HUES64 (cell line): ENCODE measurements at regions not wholly inside any gene's neighbourhood (a gene's known extent, or its start where the extent isn't known, plus 50 kb on each side); places are given as distances from the start of the nearest gene placed in this dataset.

Experiments
- H3K27ac ChIP-seq: 2 replicates; pipeline ENCODE4 v1.7.0; 2013; ENCODE audit warnings: low read depth, low read length, inconsistent platforms
- H3K27me3 ChIP-seq: 2 replicates; pipeline ENCODE4 v1.6.1; 2013; ENCODE audit warnings: mild to moderate bottlenecking, low read length; ENCODE audit not compliant: insufficient read depth
- H3K36me3 ChIP-seq: 2 replicates; pipeline ENCODE4 v1.6.1; 2013; ENCODE audit warnings: mild to moderate bottlenecking, low read length; ENCODE audit not compliant: insufficient read depth
- H3K4me1 ChIP-seq: 2 replicates; pipeline ENCODE4 v1.6.1; 2013; ENCODE audit warnings: mild to moderate bottlenecking, low read length, moderate library complexity; ENCODE audit not compliant: insufficient read depth
- H3K4me3 ChIP-seq: 2 replicates; pipeline ENCODE4 v1.5.1; 2013; ENCODE audit warnings: mild to moderate bottlenecking, low read length, moderate library complexity
- H3K9ac ChIP-seq: 2 replicates; pipeline ENCODE4 v1.6.1; 2013; ENCODE audit warnings: mild to moderate bottlenecking, low read depth, low read length
- H3K9me3 ChIP-seq: 2 replicates; pipeline ENCODE4 v1.6.1; 2013; ENCODE audit warnings: low read depth, low read length; ENCODE audit not compliant: insufficient read depth
- WGBS: fragments of 150-250, 120-280 bp; methylation state at CpG from one replicate; pipeline ENCODE4 v1.1.7; 2013; ENCODE audit warnings: missing lambda C conversion rate; 5-methylcytosine and 5-hydroxymethylcytosine counted together

DNA sequence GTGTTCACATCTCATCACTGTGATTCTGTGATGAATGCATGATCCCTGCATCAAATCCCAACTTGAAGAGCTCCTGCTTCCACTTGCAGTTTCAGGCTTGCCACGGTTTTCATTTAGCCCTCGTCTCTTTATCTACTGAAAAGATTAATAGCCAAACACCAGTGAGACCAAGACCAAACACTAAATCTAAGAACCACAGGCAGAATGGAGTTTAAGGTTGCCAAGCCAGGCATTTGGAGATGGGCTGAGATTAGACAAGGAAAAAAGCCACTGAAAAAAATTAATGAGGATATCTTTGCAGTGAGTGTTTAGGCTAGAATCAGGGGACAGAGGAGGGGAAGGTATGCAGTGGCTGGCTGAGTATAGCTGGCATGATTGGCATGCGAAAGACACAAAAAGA lies 227.2 kb upstream of the BLID start:
- H3K4me1 ChIP-seq = no peaks in the 10 kb centered on the region
- H3K27me3 ChIP-seq = no peaks in the 10 kb centered on the region
- WGBS = 93% methylated on average over 2 of the region's 3 CpGs
- no peak overlapping the region for H3K4me3 ChIP-seq
- no peaks in the 10 kb centered on the region for H3K36me3 ChIP-seq
- no peak overlapping the region for H3K27ac ChIP-seq
- no peaks in the 10 kb centered on the region for H3K9me3 ChIP-seq
- no peak overlapping the region for H3K9ac ChIP-seq

DNA sequence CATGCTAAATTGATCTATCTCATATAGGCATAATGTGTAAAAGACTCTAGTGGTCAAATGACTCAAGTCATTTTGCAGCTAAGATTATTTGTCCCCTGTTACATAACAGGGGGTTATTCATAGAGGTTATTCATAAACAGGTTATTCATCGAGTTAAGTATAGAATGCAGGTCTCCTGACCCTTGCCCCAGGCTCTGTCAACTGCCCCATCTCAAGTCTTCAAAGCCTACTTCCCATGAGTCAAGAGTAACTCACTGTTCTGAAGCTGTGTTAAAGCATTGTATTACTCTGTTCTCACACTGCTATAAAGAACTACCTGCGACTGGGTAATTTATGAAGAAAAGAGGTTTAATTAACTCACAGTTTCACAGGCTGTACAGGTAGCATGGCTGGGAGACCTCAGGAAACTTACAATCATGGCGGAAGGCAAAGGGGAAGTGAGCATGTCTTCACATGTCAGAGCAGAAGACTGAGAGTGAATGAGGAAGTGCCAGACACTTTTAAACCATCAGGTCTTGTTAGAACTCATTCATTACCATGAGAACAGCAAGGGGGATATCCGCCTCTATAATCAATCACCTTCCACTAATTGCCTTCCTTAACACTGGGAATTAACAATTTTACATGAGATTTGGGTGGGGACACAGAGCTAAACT lies 226.2 kb upstream of the BLID start:
- Histone ChIP-seq H3K4me1 (no peaks in the 10 kb centered on the region), H3K36me3 (no peaks in the 10 kb centered on the region), H3K9ac (no peak overlapping the region), H3K27ac (no peak overlapping the region), H3K9me3 (no peaks in the 10 kb centered on the region), H3K27me3 (no peaks in the 10 kb centered on the region), H3K4me3 (no peak overlapping the region)
- WGBS = 91% methylated on average over 4 of the region's 4 CpGs

DNA sequence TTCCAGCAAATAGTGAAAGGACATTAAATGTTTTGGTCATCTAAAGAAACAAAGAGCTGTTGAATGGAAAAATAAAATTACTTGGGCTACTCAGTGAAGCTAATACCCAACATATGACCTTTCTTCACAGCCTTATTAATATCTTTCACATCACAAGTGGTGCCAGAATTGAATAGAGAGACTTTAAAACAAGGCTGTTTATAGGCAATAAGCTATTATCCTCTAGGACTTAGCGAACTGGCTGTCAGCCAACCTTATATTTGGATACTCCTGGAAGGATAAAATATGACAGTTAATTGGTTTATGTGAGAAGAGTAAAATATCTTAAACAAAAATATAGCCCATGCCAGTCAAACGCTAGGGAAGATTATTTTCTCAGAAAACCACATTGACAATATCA lies 225.5 kb upstream of the BLID start:
- H3K9me3 ChIP-seq = no peaks in the 10 kb centered on the region
- no peak overlapping the region for H3K9ac ChIP-seq
- WGBS = 100% methylated on average over 1 of the region's 2 CpGs
- H3K27me3 ChIP-seq = no peaks in the 10 kb centered on the region
- H3K36me3 ChIP-seq = no peaks in the 10 kb centered on the region
- H3K27ac ChIP-seq = no peak overlapping the region
- H3K4me3 ChIP-seq = no peak overlapping the region
- H3K4me1 ChIP-seq = no peaks in the 10 kb centered on the region

DNA sequence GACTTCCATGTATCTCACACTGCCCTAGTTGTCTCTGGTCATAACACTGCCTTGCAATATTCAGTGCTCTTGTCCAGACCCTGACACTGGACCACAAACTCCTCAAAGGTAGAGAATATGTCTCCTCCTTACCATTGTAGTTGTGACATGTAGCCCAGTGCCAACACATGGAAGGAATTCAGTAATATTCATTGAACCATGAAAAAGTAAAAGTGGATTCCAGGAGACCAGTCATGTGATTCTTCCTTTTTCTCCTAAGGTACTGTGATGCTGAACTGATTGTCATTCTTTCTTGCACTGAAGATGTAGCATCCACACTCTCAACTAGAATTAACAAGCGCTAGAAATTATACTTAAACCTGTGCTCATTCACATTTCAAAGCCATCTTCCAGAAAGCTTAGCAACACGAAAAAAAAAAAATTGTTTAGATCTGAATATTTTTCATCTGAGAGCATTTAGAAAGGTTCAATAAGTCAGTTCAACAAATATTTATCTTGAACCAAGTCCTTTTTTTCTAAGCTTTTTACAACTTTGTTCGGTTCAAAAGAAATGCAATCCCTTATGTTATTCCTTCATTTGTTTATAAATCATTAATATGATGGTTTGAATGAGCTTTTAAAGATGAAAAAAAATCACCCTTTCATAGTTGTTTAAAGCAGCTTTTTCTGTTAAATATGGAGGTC lies 224.7 kb upstream of the BLID start:
- Histone ChIP-seq H3K9me3 (no peaks in the 10 kb centered on the region), H3K36me3 (no peaks in the 10 kb centered on the region), H3K27me3 (no peaks in the 10 kb centered on the region), H3K4me3 (no peak overlapping the region), H3K9ac (no peak overlapping the region), H3K4me1 (no peaks in the 10 kb centered on the region), H3K27ac (no peak overlapping the region)
- WGBS = 84% methylated on average over 2 of the region's 3 CpGs

DNA sequence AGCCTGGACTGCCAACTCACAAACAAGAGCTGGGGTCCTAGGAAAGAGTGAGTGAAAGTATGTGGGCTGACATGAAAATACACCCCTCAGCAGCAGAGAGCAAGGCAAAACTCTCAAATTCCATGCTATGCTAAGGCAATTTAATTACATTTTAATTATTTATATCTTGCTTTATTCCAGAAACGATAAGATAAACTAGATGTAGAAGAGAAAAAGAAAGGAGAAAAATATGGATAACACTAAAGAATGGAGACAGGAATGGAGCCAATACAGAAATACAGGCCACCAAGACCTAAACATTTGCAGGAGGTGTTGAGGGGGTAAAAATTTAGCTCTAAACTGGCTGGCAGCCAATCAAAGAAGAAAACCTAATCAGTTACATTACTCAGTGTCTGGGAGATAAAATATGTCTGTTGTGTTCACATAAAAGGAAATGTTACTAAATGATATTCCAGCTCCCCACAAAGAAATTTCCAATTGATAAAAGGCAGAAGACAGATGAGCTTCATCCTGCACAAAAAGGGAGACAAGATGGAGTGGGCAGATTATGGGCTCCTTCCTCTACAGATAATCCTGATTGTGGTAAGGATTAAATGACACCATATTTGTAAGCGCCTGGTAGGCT lies 223.5 kb upstream of the BLID start:
- no peak overlapping the region for H3K4me3 ChIP-seq
- H3K4me1 ChIP-seq = no peaks in the 10 kb centered on the region
- no peak overlapping the region for H3K9ac ChIP-seq
- H3K27me3 ChIP-seq = no peaks in the 10 kb centered on the region
- no peaks in the 10 kb centered on the region for H3K36me3 ChIP-seq
- no peaks in the 10 kb centered on the region for H3K9me3 ChIP-seq
- 100% methylated on average over 2 of the region's 2 CpGs for WGBS
- no peak overlapping the region for H3K27ac ChIP-seq

DNA sequence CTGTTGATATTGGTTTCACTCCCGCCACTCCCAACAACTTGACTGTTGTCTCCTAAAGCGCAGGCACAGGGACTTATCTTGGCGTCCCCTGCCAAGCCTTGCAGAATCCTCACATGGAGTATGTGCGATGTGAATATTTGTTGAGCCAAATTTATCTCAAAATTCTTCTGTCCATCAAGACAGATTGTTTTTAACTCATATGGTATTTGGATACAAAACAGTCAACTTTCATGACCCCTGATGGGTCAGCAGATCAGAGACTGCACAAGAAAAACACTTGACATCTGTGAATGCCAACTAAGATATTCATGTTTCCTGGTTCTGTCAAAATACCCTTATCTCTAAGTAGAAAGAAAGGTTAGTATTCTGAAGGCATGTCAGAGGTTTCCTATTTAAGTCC lies 221.7 kb upstream of the BLID start:
- Histone ChIP-seq H3K9me3 (no peaks in the 10 kb centered on the region), H3K4me1 (no peaks in the 10 kb centered on the region), H3K9ac (no peak overlapping the region), H3K27me3 (no peaks in the 10 kb centered on the region), H3K27ac (no peak overlapping the region), H3K36me3 (no peaks in the 10 kb centered on the region), H3K4me3 (no peak overlapping the region)
- 92% methylated on average over 4 of the region's 4 CpGs for WGBS

DNA sequence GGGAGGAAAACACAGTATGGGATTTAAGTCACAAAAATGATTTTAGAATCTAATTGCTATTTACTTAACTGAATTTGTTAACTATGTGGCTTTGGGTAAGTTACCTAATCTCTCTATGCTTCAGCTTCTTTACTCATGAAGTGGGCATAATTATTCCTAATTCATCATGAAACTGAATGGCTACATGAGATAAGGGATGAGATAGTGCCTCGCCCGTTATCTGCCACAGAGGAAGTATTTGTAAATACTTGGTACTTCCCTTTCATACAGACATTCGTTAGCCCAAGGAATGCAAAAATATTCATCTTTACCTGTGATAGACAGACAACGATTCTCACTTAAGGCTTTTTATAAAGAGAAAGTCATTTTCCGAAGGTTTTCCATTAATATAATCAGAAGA lies 221.2 kb upstream of the BLID start:
- Histone ChIP-seq H3K4me3 (no peak overlapping the region), H3K27me3 (no peaks in the 10 kb centered on the region), H3K36me3 (no peaks in the 10 kb centered on the region), H3K27ac (no peak overlapping the region), H3K4me1 (no peaks in the 10 kb centered on the region), H3K9ac (no peak overlapping the region), H3K9me3 (no peaks in the 10 kb centered on the region)
- WGBS = 99% methylated on average over 5 of the region's 5 CpGs

DNA sequence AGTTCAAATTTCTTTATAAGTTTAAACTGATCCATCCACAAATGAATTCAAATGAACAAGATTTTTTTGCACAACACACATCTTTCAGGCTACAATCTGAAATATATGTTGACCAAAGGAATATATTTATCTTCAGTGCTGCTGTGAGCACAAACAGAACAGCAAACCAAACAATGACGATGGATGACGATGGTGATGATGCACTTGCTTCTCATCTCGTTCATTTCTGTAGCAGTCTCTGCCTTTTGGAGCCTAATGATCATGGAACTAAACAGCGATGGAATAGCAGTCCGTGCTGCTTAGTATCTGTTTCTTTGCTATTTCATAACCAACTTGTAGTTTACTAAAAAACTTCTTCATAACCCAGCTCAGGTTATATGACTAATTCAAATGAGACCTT lies 220.7 kb upstream of the BLID start:
- Histone ChIP-seq H3K4me3 (no peak overlapping the region), H3K36me3 (no peaks in the 10 kb centered on the region), H3K4me1 (no peaks in the 10 kb centered on the region), H3K27me3 (no peaks in the 10 kb centered on the region), H3K9me3 (no peaks in the 10 kb centered on the region), H3K27ac (no peak overlapping the region), H3K9ac (no peak overlapping the region)
- WGBS = 95% methylated on average over 5 of the region's 5 CpGs

DNA sequence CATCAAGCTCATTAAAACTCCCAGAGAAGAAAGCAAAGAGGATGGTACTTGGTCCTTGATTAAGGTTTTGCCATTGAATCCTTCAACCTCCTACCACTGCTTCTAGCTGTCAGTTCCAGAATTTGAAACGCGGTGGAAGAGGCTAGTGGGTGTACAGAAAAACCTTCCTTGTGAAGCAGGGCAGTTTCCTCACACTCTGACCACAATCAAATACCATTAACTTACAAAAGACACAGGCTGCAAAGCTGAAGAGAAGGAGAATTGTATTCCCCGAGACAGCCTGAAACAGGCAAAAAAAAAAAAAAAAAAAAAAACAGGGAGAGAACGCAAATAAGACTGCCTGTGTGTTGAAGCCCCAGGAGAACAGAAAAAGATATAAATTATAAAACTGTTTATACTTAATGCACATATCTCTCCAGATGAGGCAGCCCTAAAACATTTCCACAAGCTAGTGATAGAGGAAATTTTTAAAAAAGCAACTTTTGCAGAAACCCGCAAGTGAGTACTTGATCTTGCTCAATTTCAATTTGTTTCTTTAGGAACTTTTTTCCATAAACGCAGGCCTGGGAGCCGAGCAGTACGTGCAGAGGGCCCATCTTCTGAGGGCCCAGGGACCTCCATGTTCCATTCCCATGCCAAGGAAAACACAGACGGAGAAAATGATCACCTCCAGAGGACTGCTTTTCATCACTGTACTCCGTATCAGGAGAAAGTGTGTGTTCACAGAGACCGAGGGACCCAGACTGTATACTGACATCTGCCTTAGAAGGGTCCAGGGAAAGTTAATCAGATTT lies 218.7 kb upstream of the BLID start:
- Histone ChIP-seq H3K36me3 (no peaks in the 10 kb centered on the region), H3K27me3 (peaks cover 7% of the 10 kb centered on the region; the same call in 1 of the 2 replicates), H3K27ac (no peak overlapping the region), H3K9ac (no peak overlapping the region), H3K9me3 (no peaks in the 10 kb centered on the region), H3K4me3 (no peak overlapping the region), H3K4me1 (no peaks in the 10 kb centered on the region)
- 95% methylated on average over 10 of the region's 11 CpGs for WGBS

DNA sequence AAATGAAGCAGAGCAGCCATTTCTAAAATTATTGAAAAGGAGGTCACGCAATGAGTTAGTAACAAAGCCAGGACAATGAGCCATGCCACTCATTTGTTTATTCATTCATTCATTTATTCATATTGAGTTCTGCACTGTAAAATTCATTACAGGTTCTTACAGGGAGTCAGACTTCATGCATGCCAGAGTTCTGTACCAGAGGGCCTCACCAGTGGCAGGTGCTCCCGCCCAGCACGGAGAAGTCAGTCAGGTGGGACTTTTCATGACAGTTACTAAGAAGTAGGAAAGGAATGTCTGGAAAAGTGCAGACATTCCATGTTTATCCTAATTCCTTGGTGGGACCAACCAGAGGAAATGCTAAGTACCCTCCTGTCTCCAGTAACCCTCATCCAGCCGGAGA lies 217.5 kb upstream of the BLID start:
- 94% methylated on average over 4 of the region's 4 CpGs for WGBS
- no peaks in the 10 kb centered on the region for H3K36me3 ChIP-seq
- no peak overlapping the region for H3K9ac ChIP-seq
- peaks cover 20% of the 10 kb centered on the region; the same call in 1 of the 2 replicates for H3K27me3 ChIP-seq
- no peaks in the 10 kb centered on the region for H3K4me1 ChIP-seq
- H3K9me3 ChIP-seq = no peaks in the 10 kb centered on the region
- H3K27ac ChIP-seq = no peak overlapping the region
- no peak overlapping the region for H3K4me3 ChIP-seq

DNA sequence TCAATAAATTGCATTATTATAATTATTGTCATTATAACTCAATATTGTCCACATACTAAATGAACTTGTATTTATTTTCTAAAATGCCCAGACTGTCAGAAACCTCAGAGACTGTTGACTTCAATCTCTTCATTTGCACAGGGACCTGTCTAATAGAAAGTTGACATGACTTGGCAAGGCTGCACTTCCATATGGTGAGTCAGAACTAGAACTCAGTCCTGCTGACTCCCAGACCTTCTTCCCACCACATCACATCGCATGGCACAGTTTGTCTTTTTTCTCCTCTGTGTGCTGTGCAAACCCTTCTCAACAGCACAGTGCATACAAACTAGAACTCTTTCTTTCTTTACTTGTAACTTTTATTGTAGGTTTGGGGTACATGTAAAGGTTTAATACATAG lies 215.1 kb upstream of the BLID start:
- no peak overlapping the region for H3K4me3 ChIP-seq
- WGBS = 88% methylated on average over 1 of the region's 1 CpG
- H3K27me3 ChIP-seq = peaks cover 34% of the 10 kb centered on the region; the same call in 1 of the 2 replicates
- H3K4me1 ChIP-seq = peaks cover 12% of the 10 kb centered on the region
- no peak overlapping the region for H3K27ac ChIP-seq
- H3K9ac ChIP-seq = no peak overlapping the region
- H3K36me3 ChIP-seq = no peaks in the 10 kb centered on the region
- no peaks in the 10 kb centered on the region for H3K9me3 ChIP-seq
